Forelimb muscle (tissue), 1 donor: ENCODE measurements at regions not wholly inside any gene's neighbourhood (a gene's known extent, or its start where the extent isn't known, plus 50 kb on each side); places are given as distances from the start of the nearest gene placed in this dataset.
"Not testable (repeated sequence)": the region's sequence is repeated elsewhere in the genome, so short reads cannot be mapped to it uniquely, and the experiment has no call there.

Source experiments
- DNase-seq: peaks from one replicate; pipeline ENCODE4 v3.0.0-alpha.2; 2013; ENCODE audit warnings: low read depth

DNA sequence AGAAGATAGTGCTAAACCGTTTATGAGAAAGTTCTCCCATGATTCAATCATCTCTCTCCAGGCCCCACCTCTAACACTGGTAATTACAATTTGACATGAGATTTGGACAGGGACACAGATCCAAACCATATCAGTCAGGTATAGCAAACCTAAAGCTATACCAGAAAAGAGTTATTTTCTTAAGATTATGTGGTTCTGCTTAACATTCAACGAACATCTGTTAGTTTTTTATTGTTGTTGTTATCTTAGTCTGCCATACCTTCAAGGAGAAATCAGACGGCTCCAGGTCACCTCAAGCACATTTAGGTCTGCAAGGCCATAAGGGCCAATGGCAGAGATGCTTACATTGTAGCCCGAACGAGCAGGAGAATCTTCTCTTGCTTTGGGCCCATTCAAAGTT, 89.5 kb upstream of the ETV3 start:
- no peak for DNase-seq

DNA sequence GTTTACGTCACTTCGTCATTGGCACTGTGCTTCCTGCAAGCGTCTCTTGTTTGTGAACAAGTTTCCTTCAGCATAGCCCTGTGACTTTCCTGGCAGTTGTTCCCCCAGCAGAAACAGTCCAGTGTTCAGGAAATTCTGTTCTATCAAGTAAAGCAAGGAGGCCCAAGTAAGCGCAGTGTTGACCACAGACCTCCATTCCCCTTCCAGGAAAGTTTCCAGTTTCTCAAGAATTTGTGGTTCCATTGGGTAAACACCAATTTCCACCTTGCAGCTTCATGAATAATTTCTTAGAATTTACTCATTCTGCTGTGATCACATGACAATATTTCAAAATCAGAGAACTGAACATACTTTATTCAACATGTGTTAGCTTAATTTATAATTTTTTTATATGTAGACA, 88.5 kb upstream of the ETV3 start:
- no peak for DNase-seq

DNA sequence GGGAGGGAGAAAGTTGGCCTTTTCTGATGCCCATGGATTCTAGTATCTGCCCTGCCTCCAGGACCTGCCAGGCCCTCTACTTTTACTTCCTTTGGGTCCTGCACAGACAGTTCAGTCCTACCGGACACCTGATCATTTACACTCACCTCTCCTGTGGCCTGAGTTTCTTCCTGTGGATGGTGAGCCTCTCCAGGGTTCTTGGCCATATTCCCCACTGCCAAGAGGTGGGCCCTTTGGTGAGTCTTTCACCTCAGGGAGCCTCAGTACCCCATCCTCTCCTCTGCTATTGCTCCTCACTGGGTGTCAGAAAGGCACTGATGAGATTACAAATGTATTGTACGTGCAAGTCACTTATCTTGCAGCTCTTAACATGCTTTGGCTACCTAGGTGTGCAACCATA, 81.4 kb upstream of the ETV3 start:
- DNase-seq: no peak

DNA sequence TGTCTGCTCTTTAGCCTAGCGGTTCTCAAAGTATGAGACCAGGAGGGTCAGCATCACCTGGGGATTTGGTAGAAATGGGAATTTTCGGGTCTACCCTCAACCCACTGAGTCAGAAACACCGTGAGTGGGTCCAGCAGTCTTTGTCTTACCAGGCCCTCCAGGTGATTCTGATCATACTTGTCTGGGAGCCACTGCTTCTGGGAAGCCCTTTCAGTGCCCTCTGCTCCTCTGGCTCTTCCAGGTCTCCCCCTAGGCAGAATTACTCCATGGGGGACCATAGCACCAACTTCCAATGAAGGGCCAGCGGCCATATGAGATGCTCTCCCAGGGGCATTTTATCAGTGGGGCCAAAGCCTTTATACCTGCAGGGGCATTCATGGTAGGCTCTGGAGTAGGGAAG, 81.0 kb upstream of the ETV3 start:
- DNase-seq: no peak

DNA sequence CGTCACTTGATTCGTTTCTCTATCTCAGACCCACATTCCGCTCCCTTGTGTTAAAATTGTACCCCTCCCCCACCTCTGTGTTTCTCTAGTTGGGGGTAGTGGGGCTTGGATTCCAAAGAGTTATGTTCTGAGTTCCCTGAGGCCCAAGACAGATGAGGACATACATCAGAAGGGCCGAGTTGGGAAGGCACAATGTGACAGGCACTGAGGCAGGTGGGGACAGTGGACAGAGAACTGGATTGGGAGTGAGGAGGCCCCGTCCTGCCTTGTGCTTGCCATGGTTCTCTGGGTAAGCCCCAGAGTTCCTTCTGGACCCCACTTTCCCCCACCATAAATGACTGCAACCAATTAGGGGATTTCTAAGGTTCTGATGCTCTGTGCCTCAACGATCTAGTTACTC, 80.5 kb upstream of the ETV3 start:
- no peak for DNase-seq

DNA sequence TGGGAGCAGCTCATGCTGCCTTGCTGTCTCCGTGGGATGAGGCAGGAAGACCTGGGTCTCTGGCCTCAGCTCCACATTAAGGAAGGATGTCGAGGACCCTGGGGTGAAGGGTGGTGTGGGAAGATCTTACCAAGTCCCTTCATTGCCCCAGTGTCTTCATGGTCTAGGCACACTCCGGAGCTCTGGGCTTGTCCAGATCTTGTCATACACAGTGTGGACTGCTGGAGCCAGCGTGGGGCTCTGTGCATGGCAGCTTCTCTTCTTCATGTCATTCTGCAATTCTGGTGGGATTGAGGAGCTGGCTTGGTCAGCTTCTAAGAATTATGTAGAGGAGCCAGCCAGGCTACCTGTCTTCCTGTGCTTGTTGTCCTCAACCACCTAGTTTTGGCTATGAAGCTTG, 79.3 kb upstream of the ETV3 start:
- no peak for DNase-seq

DNA sequence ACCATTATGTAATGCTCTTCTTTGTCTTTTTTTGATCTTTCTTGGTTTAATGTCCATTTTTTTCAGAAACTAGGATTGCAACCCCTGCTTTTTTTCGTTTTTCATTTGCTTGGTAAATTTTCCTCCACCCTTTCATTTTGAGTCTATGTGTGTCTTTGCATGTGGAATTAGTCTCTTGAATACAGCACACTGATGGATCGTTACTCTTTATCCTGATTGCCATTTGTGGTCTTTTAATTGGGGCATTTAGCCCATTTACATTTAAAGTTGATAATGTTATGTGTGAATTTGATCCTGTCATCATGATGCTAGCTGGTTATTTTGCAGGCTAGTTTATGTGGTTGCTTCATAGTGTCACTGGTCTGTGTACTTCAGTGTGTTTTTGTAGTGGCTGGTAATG, 75.6 kb upstream of the ETV3 start:
- no peak for DNase-seq

DNA sequence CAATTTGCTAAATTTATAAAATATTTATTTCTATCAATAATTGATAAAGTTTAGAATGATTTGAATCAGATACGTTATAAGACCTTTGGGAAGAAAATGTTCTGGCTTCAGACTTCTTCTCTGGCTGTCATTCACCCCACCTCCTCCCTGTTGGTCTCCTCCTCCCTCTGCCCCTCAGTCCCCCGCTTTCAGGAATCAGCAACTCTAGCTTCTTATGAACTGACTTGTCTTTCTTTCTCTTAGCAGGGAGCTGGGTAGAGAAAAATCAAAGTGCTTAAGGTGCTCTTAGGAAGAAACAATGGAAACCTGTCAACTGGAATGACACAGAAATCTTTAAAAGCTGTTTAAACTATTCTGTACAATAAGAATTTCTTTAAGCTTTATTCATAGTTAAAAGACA, 71.3 kb upstream of the ETV3 start:
- no peak for DNase-seq

DNA sequence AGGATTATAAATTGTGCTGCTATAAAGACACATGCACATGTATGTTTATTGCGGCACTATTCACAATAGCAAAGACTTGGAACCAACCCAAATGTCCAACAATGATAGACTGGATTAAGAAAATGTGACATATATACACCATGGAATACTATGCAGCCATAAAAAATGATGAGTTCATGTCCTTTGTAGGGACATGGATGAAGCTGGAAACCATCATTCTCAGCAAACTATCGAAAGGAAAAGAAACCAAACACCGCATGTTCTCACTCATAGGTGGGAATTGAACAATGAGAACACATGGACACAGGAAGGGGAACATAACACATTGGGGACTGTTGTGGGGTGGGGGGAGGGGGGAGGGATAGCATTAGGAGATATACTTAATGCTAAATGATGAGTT, 67.8 kb upstream of the ETV3 start:
- not testable (repeated sequence) for DNase-seq

DNA sequence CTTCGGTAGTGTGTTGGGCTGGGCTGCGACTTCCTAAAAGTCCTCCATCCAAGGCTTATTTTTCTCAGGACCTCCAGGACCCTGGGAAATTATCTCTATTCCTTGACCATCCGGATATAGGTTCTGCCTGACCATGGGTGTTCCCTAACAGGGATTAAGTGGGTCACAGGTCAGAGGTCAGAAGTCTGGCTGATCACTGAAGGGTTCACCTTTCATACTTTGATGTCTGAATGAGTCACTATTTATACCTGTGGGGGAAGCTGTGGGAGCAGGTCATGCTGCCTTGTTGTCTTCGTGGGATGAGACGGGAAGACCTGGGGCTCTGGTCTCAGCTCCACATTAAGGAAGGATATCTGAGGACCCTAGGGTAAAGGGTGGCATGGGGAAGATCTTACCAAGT, 65.0 kb upstream of the ETV3 start:
- no peak for DNase-seq

DNA sequence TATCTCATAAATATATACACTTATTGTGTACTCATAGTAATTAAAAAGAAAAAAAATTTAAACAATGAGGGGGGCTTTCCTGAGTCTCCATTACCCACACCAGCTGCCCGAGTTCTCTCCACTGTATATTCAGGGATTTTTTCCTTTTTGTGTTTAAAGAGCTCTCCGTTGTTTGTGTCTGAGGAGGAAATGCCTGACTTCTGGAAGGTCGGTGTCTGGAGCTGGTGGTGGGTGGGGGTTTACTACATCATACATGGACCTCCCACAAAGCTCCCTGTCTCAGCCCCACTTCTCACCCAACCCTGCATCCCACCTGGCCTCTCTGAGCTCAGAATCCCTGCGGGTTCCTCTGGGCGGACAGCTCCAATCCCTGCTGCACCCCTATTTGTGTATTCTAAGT, 64.1 kb upstream of the ETV3 start:
- DNase-seq: no peak

DNA sequence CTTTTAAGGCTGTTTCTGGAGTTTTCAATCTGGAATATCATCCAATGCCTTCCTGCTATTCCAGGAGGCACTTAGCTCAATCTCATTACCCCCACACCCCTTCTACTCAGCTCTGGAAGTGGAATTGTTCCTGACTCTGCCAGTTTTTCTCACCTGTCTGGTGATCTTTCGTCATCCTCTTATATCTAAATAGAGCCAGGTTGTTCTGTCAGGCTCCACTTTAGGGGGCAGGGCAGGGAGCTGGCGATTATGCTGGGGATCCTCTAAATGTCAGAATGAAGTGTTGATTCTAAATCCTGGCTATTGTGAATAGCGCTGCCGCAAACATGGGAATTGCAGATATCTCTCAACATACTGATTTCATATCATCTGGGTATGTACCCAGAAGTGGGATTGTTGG, 63.6 kb upstream of the ETV3 start:
- no peak for DNase-seq

DNA sequence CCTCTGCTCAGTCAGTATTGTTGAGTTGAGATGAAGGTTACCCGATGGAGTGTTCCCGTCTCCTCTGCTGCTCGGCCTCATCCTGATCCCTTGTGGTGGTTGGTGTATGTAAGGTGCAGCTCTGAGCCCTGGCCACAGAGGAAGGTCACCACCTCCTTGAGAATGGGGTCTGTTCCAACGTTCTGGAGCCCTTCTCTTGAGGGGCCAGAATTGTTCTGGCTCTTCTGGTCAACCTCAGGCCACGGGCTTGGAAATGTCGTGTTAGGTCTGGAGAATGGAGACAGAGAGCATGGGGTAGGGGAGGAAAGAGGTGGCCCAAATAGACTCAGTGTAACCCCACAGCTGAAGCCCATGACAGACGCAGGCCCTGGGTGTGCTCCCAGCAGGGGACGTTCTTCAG, 62.3 kb upstream of the ETV3 start:
- DNase-seq: no peak

DNA sequence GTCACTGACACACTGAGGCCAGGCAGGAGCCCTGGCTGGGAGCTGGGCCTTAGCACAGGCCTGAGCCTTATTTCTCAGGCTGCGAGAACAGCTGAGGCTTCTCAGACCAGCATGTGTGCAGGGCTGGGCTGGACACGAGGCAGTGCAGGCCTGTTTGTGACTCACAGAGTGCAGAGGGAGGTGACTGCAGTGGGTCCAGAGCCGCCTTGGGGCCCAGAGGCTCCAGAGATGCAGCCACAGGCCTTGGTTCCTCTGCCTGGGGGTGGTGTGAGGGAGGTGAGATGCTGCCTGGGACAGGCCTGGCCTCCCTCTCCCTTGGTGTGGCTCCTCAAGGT, 61.2 kb upstream of the ETV3 start:
- no peak for DNase-seq

DNA sequence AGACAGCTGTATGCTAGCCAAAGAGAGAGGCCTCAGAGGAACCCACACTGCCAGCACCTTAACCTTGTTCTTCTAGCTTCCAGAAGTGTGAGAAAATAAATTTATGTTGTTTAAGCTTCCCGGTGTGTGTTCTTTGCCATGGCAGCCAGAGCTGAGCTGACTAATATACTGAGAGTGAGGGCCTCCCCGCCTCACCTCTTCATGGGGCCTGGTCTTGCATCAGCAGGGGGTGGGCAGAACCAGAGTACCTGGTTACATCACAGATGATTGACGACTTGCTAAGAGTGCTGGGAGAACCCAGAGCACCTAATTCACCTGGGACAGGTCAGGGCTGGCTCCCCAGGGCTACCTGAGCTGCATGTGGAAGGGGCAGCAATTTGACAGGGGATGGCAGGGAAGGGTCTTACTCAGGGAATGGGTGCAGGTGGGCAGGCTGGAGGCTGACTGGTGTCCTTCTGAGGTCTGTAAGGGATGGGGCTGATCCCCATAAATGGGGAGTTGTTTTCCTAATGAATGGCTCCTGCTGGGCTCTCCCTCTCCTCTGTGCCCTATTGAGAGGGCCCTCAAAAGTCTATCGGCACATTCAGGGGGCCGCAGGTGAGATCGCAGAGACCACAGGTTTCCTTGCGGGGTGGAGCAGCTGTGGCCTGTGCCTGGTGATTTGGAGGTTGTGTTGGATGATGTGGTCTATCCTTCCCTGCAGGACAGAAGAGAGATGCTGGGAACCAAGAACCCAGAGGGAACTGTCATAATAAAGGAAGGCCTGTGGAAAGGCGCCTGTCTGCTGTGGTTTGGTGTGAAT, 60.6 kb upstream of the ETV3 start:
- DNase-seq: no peak

DNA sequence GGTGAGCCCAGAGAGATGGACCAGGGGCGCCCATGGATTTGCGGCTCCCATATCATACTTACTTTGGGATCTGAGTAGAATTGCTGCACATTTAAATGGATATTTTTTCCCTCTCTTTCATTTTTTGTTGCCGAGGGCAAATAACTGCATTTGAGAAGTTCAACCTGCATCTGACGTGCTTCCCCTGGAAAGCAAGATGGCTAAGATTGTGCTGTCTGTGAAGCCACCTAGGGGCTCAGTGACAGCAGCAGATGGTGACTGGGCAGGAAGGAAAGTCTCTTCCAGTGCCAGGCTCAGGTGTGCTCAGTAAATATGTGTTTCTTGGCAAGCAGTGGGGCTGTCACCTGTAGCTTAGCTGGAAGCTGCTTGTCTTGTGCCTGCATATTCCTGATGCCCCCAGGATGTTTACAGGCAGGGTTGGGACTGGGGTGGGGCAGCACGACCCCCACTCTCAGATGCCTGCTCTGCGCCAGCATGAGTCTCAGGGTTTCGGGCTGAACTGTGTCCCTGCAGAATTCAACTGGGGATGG, 59.8 kb upstream of the ETV3 start:
- DNase-seq: no peak

DNA sequence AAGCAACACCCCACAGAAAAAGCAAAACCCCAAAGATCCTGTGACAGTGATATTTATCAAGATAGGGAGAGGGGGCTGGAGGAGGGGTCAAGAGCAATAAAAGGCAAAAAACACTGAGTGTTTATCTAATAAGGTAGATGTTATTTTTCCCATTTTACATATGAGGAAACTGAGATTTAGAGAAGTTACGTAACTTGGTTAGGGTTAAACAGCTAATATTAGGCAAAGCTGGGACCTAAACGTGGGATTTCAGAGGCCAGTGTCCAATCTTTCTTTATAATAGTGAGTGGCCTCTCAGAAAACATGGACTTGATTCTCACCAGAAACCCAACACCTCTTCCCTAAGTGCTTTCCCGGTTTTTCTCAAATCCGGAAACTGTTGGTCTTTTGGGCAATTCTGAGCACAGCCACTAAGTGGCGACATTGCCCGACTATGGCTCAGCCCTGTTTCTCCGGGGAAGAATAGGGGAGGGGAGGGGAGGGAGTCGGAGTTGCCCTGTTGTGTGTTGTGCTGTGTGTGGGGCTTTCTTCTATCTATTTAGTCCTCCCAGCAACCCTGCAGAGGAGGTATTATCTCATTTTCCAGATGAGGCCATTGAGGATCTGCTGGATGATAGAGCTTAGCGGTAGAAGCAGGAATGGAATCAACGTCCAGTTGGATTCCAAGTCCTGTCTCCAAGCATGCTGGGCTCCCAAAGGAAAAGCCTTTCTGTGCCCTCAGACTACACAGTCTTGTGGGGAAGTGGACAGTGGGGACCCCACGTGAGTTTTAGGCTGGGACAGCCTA, 58.7 kb upstream of the ETV3 start:
- DNase-seq: not testable (repeated sequence)

DNA sequence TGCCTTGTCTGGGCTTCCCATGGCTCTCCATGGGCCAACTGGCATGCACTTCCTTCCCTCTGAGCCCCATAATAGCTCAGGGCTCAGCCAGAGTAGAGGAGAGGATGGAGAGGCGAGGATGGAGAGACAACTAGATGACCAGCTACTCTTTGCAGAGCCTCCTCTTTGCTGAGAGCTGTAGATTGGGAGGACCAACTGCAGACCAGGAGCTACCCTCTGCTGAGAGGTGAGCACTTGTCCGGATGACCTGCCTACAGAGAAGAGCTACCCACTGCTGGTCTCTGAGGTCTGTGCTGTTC, 58.0 kb upstream of the ETV3 start:
- no peak for DNase-seq

DNA sequence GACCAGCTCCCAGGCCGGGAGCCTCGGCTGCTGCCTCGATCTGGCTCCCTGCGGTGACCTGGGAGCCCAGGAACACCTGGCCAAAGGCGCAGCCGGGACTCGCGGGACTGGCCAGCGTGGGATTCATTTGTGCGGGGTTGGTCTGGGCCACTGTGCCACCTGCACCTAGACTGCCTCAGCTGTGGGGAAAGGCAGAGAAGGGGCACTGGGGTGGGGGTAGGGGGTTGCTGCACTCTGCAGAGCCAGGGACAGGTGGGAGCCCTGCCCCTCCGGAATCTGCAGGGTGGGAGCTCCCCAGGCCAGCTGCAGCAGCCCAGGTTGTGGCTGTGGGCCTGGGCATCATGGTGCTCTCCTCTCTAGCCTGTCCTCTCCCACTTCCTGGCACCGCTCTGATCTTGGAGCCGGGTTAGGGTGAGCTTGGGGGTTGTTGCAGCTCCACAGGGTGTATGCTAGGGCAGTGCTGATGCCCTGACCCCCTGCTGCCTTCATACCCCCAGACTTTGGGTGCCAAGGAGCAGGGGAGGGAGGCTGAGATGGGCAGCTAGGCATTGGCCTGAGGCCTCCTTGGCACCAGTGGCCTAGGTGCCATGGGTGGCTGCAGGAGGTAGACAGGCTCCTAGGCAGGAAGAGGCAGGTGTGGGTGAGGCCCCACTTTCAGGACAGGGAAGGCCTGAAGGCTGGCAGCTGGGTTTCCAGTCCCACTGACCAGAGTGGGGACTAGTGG, 57.5 kb upstream of the ETV3 start:
- DNase-seq: no peak

DNA sequence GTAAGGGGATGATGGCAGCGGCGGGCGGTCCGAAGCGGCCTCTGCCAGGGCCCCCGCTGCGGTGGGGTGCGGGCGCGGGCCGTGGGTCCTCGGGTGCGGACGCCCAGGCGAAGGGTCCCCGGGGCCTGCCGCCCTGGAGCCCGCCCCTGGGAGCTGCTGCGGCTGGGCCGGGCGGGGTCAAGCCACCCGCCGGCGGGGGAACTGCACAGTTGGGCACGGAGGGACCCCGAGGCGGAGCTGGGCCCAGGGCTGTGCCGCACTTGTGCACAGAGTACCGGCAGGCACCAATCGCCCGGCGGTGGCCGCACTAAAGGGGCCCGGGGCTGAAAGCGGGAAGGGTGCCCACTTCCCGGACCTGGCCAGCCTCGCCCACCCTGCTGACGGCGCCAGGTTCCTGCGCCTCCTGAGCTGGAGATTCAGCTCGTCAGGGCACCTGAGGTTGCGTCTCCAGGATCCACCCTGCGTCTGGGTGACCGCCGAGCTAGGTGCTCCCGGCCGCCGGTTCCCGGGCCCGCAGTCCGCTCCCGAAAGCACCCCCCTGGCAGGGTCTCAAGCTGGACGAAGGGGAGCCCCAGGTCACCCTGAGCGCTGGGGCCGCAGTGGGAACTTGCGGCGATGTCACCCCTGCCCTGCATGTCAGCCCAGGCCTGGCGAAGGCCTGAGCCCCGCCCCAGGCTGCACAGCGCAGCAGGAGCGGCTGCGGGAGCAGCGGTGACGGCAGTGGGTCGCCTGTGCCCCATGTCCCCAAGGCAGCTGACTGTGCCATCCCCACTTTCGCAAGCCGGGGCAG, 56.7 kb upstream of the ETV3 start:
- no peak for DNase-seq

DNA sequence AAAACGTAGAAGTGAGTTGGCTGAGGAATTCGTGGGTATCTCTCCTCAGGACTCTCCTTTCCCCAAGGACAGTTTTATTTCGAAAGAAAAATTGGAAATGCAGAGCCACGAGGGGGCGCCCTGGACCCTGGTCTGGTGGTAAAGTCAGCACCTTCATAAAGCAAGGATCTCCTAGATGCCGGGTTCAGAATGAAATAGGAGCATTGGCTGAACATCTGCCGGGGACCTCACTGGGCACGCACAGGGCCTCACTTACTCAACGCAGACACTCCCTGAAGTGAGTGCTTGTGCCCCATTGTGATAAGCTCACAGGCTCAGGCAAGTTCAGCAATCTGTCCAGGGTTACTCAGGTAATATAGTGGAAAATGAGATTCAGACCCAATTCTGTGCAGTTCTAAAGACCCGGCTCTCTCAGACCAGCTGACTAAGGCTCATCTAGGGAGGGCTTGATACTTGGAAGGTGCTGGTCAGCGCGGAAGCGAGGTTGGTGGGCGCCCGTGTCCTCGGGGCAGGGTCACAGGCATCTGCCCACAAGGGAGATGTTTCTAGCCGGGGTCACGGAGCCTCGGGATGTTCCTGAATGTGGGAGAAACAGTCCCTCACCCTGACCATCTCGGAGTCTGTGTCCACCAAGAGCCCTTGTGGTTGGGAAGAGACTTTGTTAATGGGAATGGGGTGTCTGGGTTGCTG, 55.7 kb upstream of the ETV3 start:
- no peak for DNase-seq
